Mesothelial cell of epicardium (in vitro differentiated cells): ENCODE measurements at regions not wholly inside any gene's neighbourhood (a gene's known extent, or its start where the extent isn't known, plus 50 kb on each side); places are given as distances from the start of the nearest gene placed in this dataset.

ENCODE experiments used
- DNase-seq, 2 experiments: peaks; one replicate each; pipeline ENCODE4 v3.0.0; 2021; ENCODE audit warnings: low spot score in 2 of 2; ENCODE audit not compliant: unreplicated experiment in 2 of 2
- H3K27ac Mint-ChIP-seq: 2 replicates; pipeline ENCODE4 v1.8.0; 2021; ENCODE audit warnings: mixed read lengths
- H3K27me3 Mint-ChIP-seq: 2 replicates; pipeline ENCODE4 v1.8.0; 2021; ENCODE audit warnings: low read depth, mixed read lengths
- H3K36me3 Mint-ChIP-seq: 2 replicates; pipeline ENCODE4 v1.8.0; 2021; ENCODE audit warnings: mixed read lengths
- H3K4me1 Mint-ChIP-seq: 2 replicates; pipeline ENCODE4 v1.8.0; 2021; ENCODE audit warnings: mixed read lengths
- H3K4me3 Mint-ChIP-seq: 2 replicates; pipeline ENCODE4 v1.8.0; 2021; ENCODE audit warnings: mild to moderate bottlenecking, moderate library complexity, mixed read lengths
- H3K9me3 Mint-ChIP-seq: 2 replicates; pipeline ENCODE4 v1.8.0; 2021; ENCODE audit warnings: mixed read lengths
- CTCF ChIP-seq: fragments of 200-600 bp; sonication (generic); IDR thresholded peaks from one replicate; pipeline ENCODE4 v1.5.0; 2021; ENCODE audit warnings: antibody characterized with exemption; ENCODE audit not compliant: unreplicated experiment

- no peaks in the 10 kb centered on the region for H3K9me3 Mint-ChIP-seq
- peaks cover 5% of the 10 kb centered on the region for H3K4me1 Mint-ChIP-seq
- H3K27ac Mint-ChIP-seq: no peak overlapping the region
- H3K27me3 Mint-ChIP-seq: peaks cover 12% of the 10 kb centered on the region
- H3K36me3 Mint-ChIP-seq: no peaks in the 10 kb centered on the region
- H3K4me3 Mint-ChIP-seq: no peak overlapping the region
- no peak for DNase-seq
- no peak for TF ChIP-seq CTCF
Measured at GRCh38 chr18:26729449-26729848, 136.1 kb downstream of the AQP4 start.

GRCh38 chr18:26729008-26729407, 136.5 kb downstream of the AQP4 start:
- H3K9me3 Mint-ChIP-seq: no peaks in the 10 kb centered on the region
- no peaks in the 10 kb centered on the region for H3K36me3 Mint-ChIP-seq
- no peak overlapping the region for H3K27ac Mint-ChIP-seq
- TF ChIP-seq CTCF: no peak
- DNase-seq: no peak
- peaks cover 12% of the 10 kb centered on the region for H3K27me3 Mint-ChIP-seq
- peaks cover 2% of the 10 kb centered on the region for H3K4me1 Mint-ChIP-seq
- no peak overlapping the region for H3K4me3 Mint-ChIP-seq

GRCh38 chr18:26723981-26724380, 141.5 kb downstream of the AQP4 start:
- peaks cover 12% of the 10 kb centered on the region for H3K27me3 Mint-ChIP-seq
- no peak for TF ChIP-seq CTCF
- no peak overlapping the region for H3K4me3 Mint-ChIP-seq
- DNase-seq: no peak
- H3K4me1 Mint-ChIP-seq: peaks cover 7% of the 10 kb centered on the region
- no peak overlapping the region for H3K27ac Mint-ChIP-seq
- H3K9me3 Mint-ChIP-seq: no peaks in the 10 kb centered on the region
- H3K36me3 Mint-ChIP-seq: no peaks in the 10 kb centered on the region

- TF ChIP-seq CTCF: no peak
- DNase-seq: no peak
- H3K27ac Mint-ChIP-seq: no peak overlapping the region
- H3K36me3 Mint-ChIP-seq: no peaks in the 10 kb centered on the region
- H3K4me3 Mint-ChIP-seq: no peak overlapping the region
- peaks cover 7% of the 10 kb centered on the region for H3K4me1 Mint-ChIP-seq
- no peaks in the 10 kb centered on the region for H3K9me3 Mint-ChIP-seq
- peaks cover 4% of the 10 kb centered on the region for H3K27me3 Mint-ChIP-seq
Measured at GRCh38 chr18:26722565-26722931, 143.0 kb downstream of the AQP4 start.

GRCh38 chr18:26721854-26722564, 143.5 kb downstream of the AQP4 start:
- Mint-ChIP-seq H3K4me3 (no peak overlapping the region), H3K4me1 (peaks cover 7% of the 10 kb centered on the region), H3K27me3 (peaks cover 4% of the 10 kb centered on the region), H3K36me3 (no peaks in the 10 kb centered on the region), H3K27ac (no peak overlapping the region), H3K9me3 (no peaks in the 10 kb centered on the region)
- DNase-seq: no peak
- no peak for TF ChIP-seq CTCF

GRCh38 chr18:26719896-26720295, 145.6 kb downstream of the AQP4 start:
- Mint-ChIP-seq H3K4me3 (no peak overlapping the region), H3K4me1 (peaks cover 7% of the 10 kb centered on the region), H3K36me3 (no peaks in the 10 kb centered on the region), H3K9me3 (no peaks in the 10 kb centered on the region), H3K27ac (no peak overlapping the region), H3K27me3 (peaks cover 4% of the 10 kb centered on the region)
- no peak for TF ChIP-seq CTCF
- DNase-seq: no peak
